ENCODE measurements at regions not wholly inside any gene's neighbourhood (a gene's known extent, or its start where the extent isn't known, plus 50 kb on each side); places are given as distances from the start of the nearest gene placed in this dataset.

GRCh38 chr18:39772155-39772919 is 2182.7 kb upstream of the PIK3C3 start:
- Mint-ChIP-seq H3K27me3 (no peaks in the 10 kb centered on the region), H3K4me3 (no peak overlapping the region), H3K4me1 (no peaks in the 10 kb centered on the region), H3K27ac (no peak overlapping the region), H3K36me3 (no peaks in the 10 kb centered on the region), H3K9me3 (peaks cover 3 to 19% (median 8%) of the 10 kb centered on the region in 8 donors)
- no peaks in the 10 kb centered on the region for H3K4me1 ChIP-seq (ENCODE audit: insufficient read depth, low read length)
- intact Hi-C loops (cut with micrococcal nuclease), result no loop called here
- H3K9me3 ChIP-seq (ENCODE audit: control insufficient read depth in 1 of 2, low read length in 2 of 2), result no peaks in the 10 kb centered on the region
- H3K4me3 ChIP-seq (ENCODE audit: low read length in 2 of 2), result no peak overlapping the region
- DNase-seq, result no peak
- no peaks in the 10 kb centered on the region for H3K36me3 ChIP-seq (ENCODE audit: insufficient read depth, low read length)
- CTCF ChIA-PET (ENCODE audit: partially characterized antibody), result no interaction called here
- POLR2A ChIA-PET (ENCODE audit: partially characterized antibody), result no interaction called here
- H3K27me3 ChIP-seq (ENCODE audit: insufficient read depth, low read length), result no peaks in the 10 kb centered on the region
- H3K27ac ChIP-seq (ENCODE audit: low read depth, low read length), result no peak overlapping the region

- CTCF ChIA-PET (ENCODE audit: partially characterized antibody), result no interaction called here
- intact Hi-C loops (cut with micrococcal nuclease), result no loop called here
- POLR2A ChIA-PET (ENCODE audit: partially characterized antibody), result no interaction called here
- H3K9me3 Mint-ChIP-seq, result peaks cover 3 to 22% (median 7%) of the 10 kb centered on the region in 8 donors
- H3K27me3 Mint-ChIP-seq, result no peaks in the 10 kb centered on the region
- no peak overlapping the region for H3K27ac Mint-ChIP-seq
- no peak for DNase-seq
- no peak overlapping the region for H3K4me3 Mint-ChIP-seq
- no peaks in the 10 kb centered on the region for H3K4me1 Mint-ChIP-seq
- Histone ChIP-seq H3K4me1 (ENCODE audit: insufficient read depth, low read length) (no peaks in the 10 kb centered on the region), H3K36me3 (ENCODE audit: insufficient read depth, low read length) (no peaks in the 10 kb centered on the region), H3K27ac (ENCODE audit: low read depth, low read length) (no peak overlapping the region), H3K27me3 (ENCODE audit: insufficient read depth, low read length) (no peaks in the 10 kb centered on the region), H3K9me3 (ENCODE audit: control insufficient read depth in 1 of 2, low read length in 2 of 2) (no peaks in the 10 kb centered on the region), H3K4me3 (ENCODE audit: low read length in 2 of 2) (no peak overlapping the region)
- no peaks in the 10 kb centered on the region for H3K36me3 Mint-ChIP-seq
Observed at GRCh38 chr18:39770399-39770798, 2184.6 kb upstream of the PIK3C3 start.

GRCh38 chr18:39764873-39765272 is 2190.2 kb upstream of the PIK3C3 start:
- Mint-ChIP-seq H3K9me3 (peaks cover 0 to 10% (median 7%) of the 10 kb centered on the region in 8 donors), H3K27me3 (no peaks in the 10 kb centered on the region), H3K4me3 (no peak overlapping the region), H3K36me3 (no peaks in the 10 kb centered on the region), H3K27ac (no peak overlapping the region), H3K4me1 (no peaks in the 10 kb centered on the region)
- Histone ChIP-seq H3K36me3 (ENCODE audit: insufficient read depth, low read length) (no peaks in the 10 kb centered on the region), H3K27me3 (ENCODE audit: insufficient read depth, low read length) (no peaks in the 10 kb centered on the region), H3K4me1 (ENCODE audit: insufficient read depth, low read length) (no peaks in the 10 kb centered on the region), H3K27ac (ENCODE audit: low read depth, low read length) (no peak overlapping the region), H3K4me3 (ENCODE audit: low read length in 2 of 2) (no peak overlapping the region), H3K9me3 (ENCODE audit: control insufficient read depth in 1 of 2, low read length in 2 of 2) (no peaks in the 10 kb centered on the region)
- POLR2A ChIA-PET (ENCODE audit: partially characterized antibody), result no interaction called here
- DNase-seq, result no peak
- intact Hi-C loops (cut with micrococcal nuclease), result no loop called here
- CTCF ChIA-PET (ENCODE audit: partially characterized antibody), result no interaction called here

GRCh38 chr18:39761273-39761672 is 2193.8 kb upstream of the PIK3C3 start:
- no peak overlapping the region for H3K4me3 ChIP-seq (ENCODE audit: low read length in 2 of 2)

GRCh38 chr18:39759926-39760325 is 2194.3 kb upstream of the CELF4 start:
- intact Hi-C loops (cut with micrococcal nuclease), result no loop called here
- Histone ChIP-seq H3K4me3 (ENCODE audit: low read length in 2 of 2) (no peak overlapping the region), H3K36me3 (ENCODE audit: insufficient read depth, low read length) (no peaks in the 10 kb centered on the region), H3K9me3 (ENCODE audit: control insufficient read depth in 1 of 2, low read length in 2 of 2) (no peaks in the 10 kb centered on the region), H3K27me3 (ENCODE audit: insufficient read depth, low read length) (no peaks in the 10 kb centered on the region), H3K27ac (ENCODE audit: low read depth, low read length) (no peak overlapping the region), H3K4me1 (ENCODE audit: insufficient read depth, low read length) (no peaks in the 10 kb centered on the region)
- DNase-seq, result no peak
- ChIA-PET POLR2A (ENCODE audit: partially characterized antibody) (no interaction called here), CTCF (ENCODE audit: partially characterized antibody) (no interaction called here)
- H3K4me3 Mint-ChIP-seq, result no peak overlapping the region
- no peaks in the 10 kb centered on the region for H3K27me3 Mint-ChIP-seq
- H3K36me3 Mint-ChIP-seq, result no peaks in the 10 kb centered on the region
- no peak overlapping the region for H3K27ac Mint-ChIP-seq
- H3K4me1 Mint-ChIP-seq, result no peaks in the 10 kb centered on the region
- peaks cover 2 to 14% (median 8%) of the 10 kb centered on the region in 8 donors for H3K9me3 Mint-ChIP-seq

More at GRCh38 chr18:39761273-39761672, 2193.8 kb upstream of the PIK3C3 start:
- Mint-ChIP-seq H3K4me1 (no peaks in the 10 kb centered on the region), H3K36me3 (no peaks in the 10 kb centered on the region), H3K9me3 (peaks cover 2 to 14% (median 8%) of the 10 kb centered on the region in 8 donors), H3K27ac (no peak overlapping the region), H3K27me3 (no peaks in the 10 kb centered on the region), H3K4me3 (no peak overlapping the region)
- intact Hi-C loops (cut with micrococcal nuclease), result no loop called here
- Histone ChIP-seq H3K4me1 (ENCODE audit: insufficient read depth, low read length) (no peaks in the 10 kb centered on the region), H3K27me3 (ENCODE audit: insufficient read depth, low read length) (no peaks in the 10 kb centered on the region), H3K9me3 (ENCODE audit: control insufficient read depth in 1 of 2, low read length in 2 of 2) (no peaks in the 10 kb centered on the region), H3K27ac (ENCODE audit: low read depth, low read length) (no peak overlapping the region), H3K36me3 (ENCODE audit: insufficient read depth, low read length) (no peaks in the 10 kb centered on the region)
- CTCF ChIA-PET (ENCODE audit: partially characterized antibody), result no interaction called here
- no peak for DNase-seq
- POLR2A ChIA-PET (ENCODE audit: partially characterized antibody), result no interaction called here

GRCh38 chr18:39753178-39753577 is 2187.6 kb upstream of the CELF4 start:
- no peaks in the 10 kb centered on the region for H3K36me3 ChIP-seq (ENCODE audit: insufficient read depth, low read length)
- intact Hi-C loops (cut with micrococcal nuclease), result no loop called here
- H3K9me3 Mint-ChIP-seq, result peaks cover 5 to 33% (median 16%) of the 10 kb centered on the region in 8 donors
- no peak overlapping the region for H3K4me3 ChIP-seq (ENCODE audit: low read length in 2 of 2)
- no peaks in the 10 kb centered on the region for H3K36me3 Mint-ChIP-seq
- no peaks in the 10 kb centered on the region for H3K27me3 Mint-ChIP-seq
- DNase-seq, result no peak
- H3K4me1 Mint-ChIP-seq, result no peaks in the 10 kb centered on the region
- no peak overlapping the region for H3K4me3 Mint-ChIP-seq
- peaks cover 0 to 3% of the 10 kb centered on the region in 2 donors for H3K9me3 ChIP-seq (ENCODE audit: control insufficient read depth in 1 of 2, low read length in 2 of 2)
- no peaks in the 10 kb centered on the region for H3K4me1 ChIP-seq (ENCODE audit: insufficient read depth, low read length)
- ChIA-PET POLR2A (ENCODE audit: partially characterized antibody) (no interaction called here), CTCF (ENCODE audit: partially characterized antibody) (no interaction called here)
- H3K27me3 ChIP-seq (ENCODE audit: insufficient read depth, low read length), result no peaks in the 10 kb centered on the region
- no peak overlapping the region for H3K27ac Mint-ChIP-seq
- H3K27ac ChIP-seq (ENCODE audit: low read depth, low read length), result no peak overlapping the region

- Mint-ChIP-seq H3K9me3 (peaks cover 3 to 34% (median 17%) of the 10 kb centered on the region in 8 donors), H3K27ac (no peak overlapping the region), H3K4me1 (no peaks in the 10 kb centered on the region), H3K36me3 (no peaks in the 10 kb centered on the region), H3K4me3 (no peak overlapping the region), H3K27me3 (no peaks in the 10 kb centered on the region)
- POLR2A ChIA-PET (ENCODE audit: partially characterized antibody), result no interaction called here
- H3K27ac ChIP-seq (ENCODE audit: low read depth, low read length), result no peak overlapping the region
- no peak for DNase-seq
- no peak overlapping the region for H3K4me3 ChIP-seq (ENCODE audit: low read length in 2 of 2)
- H3K36me3 ChIP-seq (ENCODE audit: insufficient read depth, low read length), result no peaks in the 10 kb centered on the region
- intact Hi-C loops (cut with micrococcal nuclease), result no loop called here
- CTCF ChIA-PET (ENCODE audit: partially characterized antibody), result no interaction called here
- peaks cover 0 to 3% of the 10 kb centered on the region in 2 donors for H3K9me3 ChIP-seq (ENCODE audit: control insufficient read depth in 1 of 2, low read length in 2 of 2)
- H3K4me1 ChIP-seq (ENCODE audit: insufficient read depth, low read length), result no peaks in the 10 kb centered on the region
- no peaks in the 10 kb centered on the region for H3K27me3 ChIP-seq (ENCODE audit: insufficient read depth, low read length)
Observed at GRCh38 chr18:39752351-39752750, 2186.8 kb upstream of the CELF4 start.

All from CD4-positive, alpha-beta memory T cell (primary cell).